ENCODE measurements at regions not wholly inside any gene's neighbourhood (a gene's known extent, or its start where the extent isn't known, plus 50 kb on each side); places are given as distances from the start of the nearest gene placed in this dataset.

DNA sequence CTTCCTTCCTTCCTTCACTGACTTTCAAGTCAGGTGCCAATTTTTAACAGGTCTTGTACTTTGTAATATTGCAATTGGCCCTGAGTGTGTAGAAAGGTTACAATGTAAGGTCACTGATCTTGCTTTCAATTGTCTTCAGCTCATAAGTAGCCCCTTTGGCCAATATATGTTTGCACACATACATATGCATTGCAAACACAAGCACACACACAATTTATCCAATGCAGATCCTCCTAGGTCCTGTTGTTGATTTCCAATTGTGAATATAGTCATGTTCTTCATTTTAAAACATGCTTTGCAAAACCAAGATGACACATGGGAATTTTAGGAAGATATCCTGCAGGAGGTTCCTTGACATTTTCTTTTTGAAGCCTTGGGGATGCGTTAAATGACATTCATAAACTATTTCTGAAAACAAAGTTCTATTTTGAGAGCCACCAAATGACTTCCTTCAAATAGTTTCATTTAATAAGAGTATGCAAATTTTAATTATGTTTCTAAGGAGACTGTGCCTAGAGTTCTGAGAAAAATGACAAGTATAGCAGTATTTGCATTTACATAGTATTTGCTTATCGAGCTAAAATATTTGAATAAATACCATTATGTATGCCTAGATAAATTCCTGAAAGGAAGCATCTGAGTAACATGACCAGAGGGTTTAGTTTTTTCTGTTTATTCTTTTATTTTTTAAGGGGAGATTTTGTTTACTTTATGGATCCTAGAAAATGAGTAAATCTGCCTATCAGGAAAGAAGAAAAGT lies 117.1 kb upstream of the TMEFF2 start:
- intact Hi-C loops (cut with DNase I; ENCODE audit: low total_unique reads): no loop called here
- peaks cover 0 to 3% (median 0%) of the 10 kb centered on the region in 3 donors for H3K9me3 ChIP-seq
- no peak for DNase-seq
- no peaks in the 10 kb centered on the region for H3K36me3 ChIP-seq
- no peak overlapping the region for H3K4me3 ChIP-seq
- TF ChIP-seq, protein P1, sequence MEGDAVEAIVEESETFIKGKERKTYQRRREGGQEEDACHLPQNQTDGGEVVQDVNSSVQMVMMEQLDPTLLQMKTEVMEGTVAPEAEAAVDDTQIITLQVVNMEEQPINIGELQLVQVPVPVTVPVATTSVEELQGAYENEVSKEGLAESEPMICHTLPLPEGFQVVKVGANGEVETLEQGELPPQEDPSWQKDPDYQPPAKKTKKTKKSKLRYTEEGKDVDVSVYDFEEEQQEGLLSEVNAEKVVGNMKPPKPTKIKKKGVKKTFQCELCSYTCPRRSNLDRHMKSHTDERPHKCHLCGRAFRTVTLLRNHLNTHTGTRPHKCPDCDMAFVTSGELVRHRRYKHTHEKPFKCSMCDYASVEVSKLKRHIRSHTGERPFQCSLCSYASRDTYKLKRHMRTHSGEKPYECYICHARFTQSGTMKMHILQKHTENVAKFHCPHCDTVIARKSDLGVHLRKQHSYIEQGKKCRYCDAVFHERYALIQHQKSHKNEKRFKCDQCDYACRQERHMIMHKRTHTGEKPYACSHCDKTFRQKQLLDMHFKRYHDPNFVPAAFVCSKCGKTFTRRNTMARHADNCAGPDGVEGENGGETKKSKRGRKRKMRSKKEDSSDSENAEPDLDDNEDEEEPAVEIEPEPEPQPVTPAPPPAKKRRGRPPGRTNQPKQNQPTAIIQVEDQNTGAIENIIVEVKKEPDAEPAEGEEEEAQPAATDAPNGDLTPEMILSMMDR (IDR thresholded peaks at IDR 0.05): no peak
- no peaks in the 10 kb centered on the region for H3K4me1 ChIP-seq
- no peak overlapping the region for H3K27ac ChIP-seq
- no peaks in the 10 kb centered on the region for H3K27me3 ChIP-seq

DNA sequence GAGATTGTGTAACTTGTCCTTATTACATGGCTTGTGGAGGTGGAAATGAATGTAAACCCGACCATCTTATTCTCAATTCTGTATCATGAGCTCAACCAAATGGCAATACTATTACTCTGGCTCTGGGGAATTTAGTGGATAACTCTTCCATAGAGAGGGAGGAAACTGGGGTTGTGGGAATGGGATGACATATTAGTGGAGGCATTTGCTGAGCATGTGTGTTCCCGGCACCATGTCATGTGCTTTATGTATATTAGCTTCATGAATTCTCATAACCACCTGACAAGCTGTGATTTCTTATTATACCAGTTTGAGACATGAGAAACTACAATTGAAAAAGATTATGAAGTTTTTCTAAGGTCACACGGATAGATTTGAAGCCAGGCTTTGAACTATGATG lies 112.8 kb upstream of the TMEFF2 start:
- Histone ChIP-seq H3K27me3 (no peaks in the 10 kb centered on the region), H3K4me1 (no peaks in the 10 kb centered on the region), H3K9me3 (no peaks in the 10 kb centered on the region), H3K36me3 (no peaks in the 10 kb centered on the region), H3K27ac (no peak overlapping the region), H3K4me3 (no peak overlapping the region)
- intact Hi-C loops (cut with DNase I; ENCODE audit: low total_unique reads): no loop called here
- TF ChIP-seq, protein P1 (IDR thresholded peaks at IDR 0.05): no peak
- DNase-seq: no peak

DNA sequence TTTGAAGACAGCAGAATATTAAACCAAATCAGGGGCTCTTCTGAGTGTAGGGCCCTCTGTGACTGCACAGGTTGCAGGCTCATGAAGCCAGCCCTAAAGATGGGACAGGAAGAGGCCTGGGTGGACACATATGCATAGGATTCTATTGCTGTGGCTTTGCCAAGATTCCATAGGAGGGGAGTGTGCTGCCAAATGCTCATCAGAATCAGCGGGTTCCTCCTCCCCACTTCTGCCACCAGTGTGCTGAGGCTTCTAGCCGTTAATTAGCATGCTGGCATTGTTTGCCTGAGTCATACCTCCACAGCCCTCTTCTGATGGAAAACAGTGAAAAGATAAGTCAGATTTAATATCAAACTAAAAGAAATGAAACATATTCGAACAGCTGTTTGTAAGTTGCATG lies 103.9 kb upstream of the TMEFF2 start:
- Histone ChIP-seq H3K27me3 (no peaks in the 10 kb centered on the region), H3K27ac (no peak overlapping the region), H3K36me3 (no peaks in the 10 kb centered on the region), H3K4me1 (no peaks in the 10 kb centered on the region), H3K9me3 (no peaks in the 10 kb centered on the region), H3K4me3 (no peak overlapping the region)
- DNase-seq: no peak
- intact Hi-C loops (cut with DNase I; ENCODE audit: low total_unique reads): no loop called here
- TF ChIP-seq, protein P1 (IDR thresholded peaks at IDR 0.05): no peak

DNA sequence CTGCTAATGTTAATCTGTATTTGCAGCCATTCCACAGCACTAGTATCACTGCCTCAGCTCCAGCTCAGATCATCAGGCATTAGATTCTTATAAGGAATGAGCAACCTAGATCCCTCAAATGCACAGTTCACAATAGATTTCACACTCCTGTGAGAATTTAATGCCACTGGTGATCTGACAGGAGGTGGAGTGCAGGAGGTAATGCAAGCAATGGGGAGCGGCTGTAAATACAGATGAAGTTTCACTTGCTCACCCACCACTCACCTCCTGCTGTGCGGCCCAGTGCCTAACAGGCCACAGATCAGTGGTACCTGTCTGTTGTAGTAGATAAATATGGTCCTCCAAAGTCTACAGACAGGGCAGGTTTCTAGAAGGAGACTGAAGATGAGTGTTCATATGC lies 97.7 kb upstream of the TMEFF2 start:
- Histone ChIP-seq H3K27me3 (no peaks in the 10 kb centered on the region), H3K27ac (no peak overlapping the region), H3K36me3 (no peaks in the 10 kb centered on the region), H3K4me1 (no peaks in the 10 kb centered on the region), H3K4me3 (no peak overlapping the region), H3K9me3 (no peaks in the 10 kb centered on the region)
- intact Hi-C loops (cut with DNase I; ENCODE audit: low total_unique reads): no loop called here
- TF ChIP-seq, protein P1 (IDR thresholded peaks at IDR 0.05): no peak
- DNase-seq: no peak

DNA sequence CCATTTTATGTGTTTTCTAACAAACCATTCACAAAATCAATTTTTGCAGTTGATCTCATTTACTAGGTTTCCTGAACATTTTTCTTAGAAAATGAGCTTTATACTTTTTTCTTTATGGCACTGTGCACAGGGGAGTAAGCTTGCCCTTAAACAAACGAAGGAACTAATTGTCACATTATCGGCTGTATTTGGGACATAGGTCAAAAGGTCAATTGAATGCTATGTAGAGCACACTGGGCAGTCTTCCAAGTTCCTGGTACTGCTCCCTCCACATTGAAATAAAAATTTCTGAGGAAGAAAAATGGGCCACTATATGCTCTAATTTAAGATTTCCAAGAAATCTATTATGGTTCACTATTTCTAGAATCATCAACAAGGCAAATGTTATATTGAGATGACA lies 93.6 kb upstream of the TMEFF2 start:
- Histone ChIP-seq H3K36me3 (no peaks in the 10 kb centered on the region), H3K27me3 (no peaks in the 10 kb centered on the region), H3K27ac (no peak overlapping the region), H3K4me1 (no peaks in the 10 kb centered on the region), H3K4me3 (no peak overlapping the region), H3K9me3 (no peaks in the 10 kb centered on the region)
- TF ChIP-seq, protein P1 (IDR thresholded peaks at IDR 0.05): no peak
- intact Hi-C loops (cut with DNase I; ENCODE audit: low total_unique reads): no loop called here
- no peak for DNase-seq

All from tibial artery (tissue), 4 donors.